IMR-90 (cell line): ENCODE measurements at regions not wholly inside any gene's neighbourhood (a gene's known extent, or its start where the extent isn't known, plus 50 kb on each side); places are given as distances from the start of the nearest gene placed in this dataset.

Experiments
- ATAC-seq: fragments of 200-7000 bp; cut with Tn5 transposase; 2 replicates; pipeline ENCODE4 v1.9.1; 2020; ENCODE audit warnings: low read depth, mild to moderate bottlenecking, moderate library complexity
- BruUV-seq: library from RNA; stranded (reverse); fragments of 400-500 nt; replicated peaks from 2 replicates; lab custom pipeline; 2021; lab: Mats Ljungman, UMichigan
- CTCF ChIA-PET: fragments of 300-600 bp; formaldehyde crosslinking; extraction: SDS; loops from one replicate; lab custom pipeline; 2021; ENCODE audit warnings: antibody characterized with exemption; lab: Yijun Ruan, JAX
- POLR2A ChIA-PET: fragments of 300-600 bp; sonication (Branson Sonifier 250); formaldehyde crosslinking; loops from one replicate; lab custom pipeline; 2022; ENCODE audit warnings: antibody characterized with exemption; ENCODE audit not compliant: unreplicated experiment; lab: Charles Lee
- DNase-seq: peaks from one replicate; pipeline ENCODE4 v3.0.0; 2013
- H2AFZ ChIP-seq: replicated peaks from 2 replicates; pipeline ENCODE3; 2013; ENCODE audit warnings: low read length, mild to moderate bottlenecking; ENCODE audit not compliant: poor library complexity
- H2AK5ac ChIP-seq: 2 replicates; pipeline ENCODE4 v1.6.1; 2013; ENCODE audit warnings: low read depth, low read length, inconsistent platforms
- H2AK9ac ChIP-seq: replicated peaks from 2 replicates; pipeline ENCODE3; 2013; ENCODE audit warnings: mild to moderate bottlenecking, low read depth, low read length, moderate library complexity; ENCODE audit not compliant: poor library complexity
- H2BK120ac ChIP-seq: 2 replicates; pipeline ENCODE4 v1.6.1; 2013; ENCODE audit warnings: low read depth, low read length, inconsistent platforms
- H2BK15ac ChIP-seq: 3 replicates; pipeline ENCODE4 v1.6.1; 2013; ENCODE audit warnings: low read depth, low read length, inconsistent platforms
- H2BK20ac ChIP-seq: 2 replicates; pipeline ENCODE4 v1.6.1; 2013; ENCODE audit warnings: low read depth, mild to moderate bottlenecking, inconsistent platforms, low read length, moderate library complexity
- H2BK5ac ChIP-seq: 2 replicates; pipeline ENCODE4 v1.6.1; 2013; ENCODE audit warnings: mild to moderate bottlenecking, low read depth, low read length, inconsistent platforms; ENCODE audit not compliant: poor library complexity, severe bottlenecking
- H3K14ac ChIP-seq: replicated peaks from 2 replicates; pipeline ENCODE4 v1.6.1; 2013; ENCODE audit warnings: low read depth, low read length, inconsistent platforms
- H3K18ac ChIP-seq: 2 replicates; pipeline ENCODE4 v1.6.1; 2013; ENCODE audit warnings: low read depth, low read length, control low read depth
- H3K23ac ChIP-seq: 2 replicates; pipeline ENCODE4 v1.6.1; 2013; ENCODE audit warnings: low read depth, low read length, inconsistent platforms
- H3K27ac ChIP-seq: 2 replicates; pipeline ENCODE4 v1.5.1; 2013; ENCODE audit warnings: mild to moderate bottlenecking, control low read depth, low read length; ENCODE audit not compliant: insufficient read depth
- H3K27me3 ChIP-seq: 2 replicates; pipeline ENCODE4 v1.6.1; 2013; ENCODE audit warnings: low read length; ENCODE audit not compliant: control insufficient read depth, insufficient read depth
- H3K36me3 ChIP-seq: 2 replicates; pipeline ENCODE4 v1.6.1; 2013; ENCODE audit warnings: low read length, mixed read lengths; ENCODE audit not compliant: control insufficient read depth, insufficient read depth
- H3K4ac ChIP-seq: 2 replicates; pipeline ENCODE4 v1.6.1; 2013; ENCODE audit warnings: low read depth, low read length, inconsistent platforms
- H3K4me1 ChIP-seq: 2 replicates; pipeline ENCODE4 v1.6.1; 2013; ENCODE audit warnings: low read length, mixed read lengths; ENCODE audit not compliant: control insufficient read depth, insufficient read depth
- H3K4me2 ChIP-seq: 2 replicates; pipeline ENCODE4 v1.6.1; 2013; ENCODE audit warnings: low read depth, mild to moderate bottlenecking, control low read depth, low read length, moderate library complexity
- H3K4me3 ChIP-seq: 2 replicates; pipeline ENCODE4 v1.5.1; 2013; ENCODE audit warnings: low read depth, mild to moderate bottlenecking, control low read depth, low read length, moderate library complexity; ENCODE audit not compliant: insufficient read depth
- H3K56ac ChIP-seq: 2 replicates; pipeline ENCODE4 v1.6.1; 2013; ENCODE audit warnings: low read length, inconsistent platforms; ENCODE audit not compliant: insufficient read depth; ENCODE audit errors: extremely low read depth
- H3K79me1 ChIP-seq, 2 experiments: 2 replicates each; pipeline ENCODE4 v1.6.1; 2013; ENCODE audit warnings: low read length in 2 of 2, inconsistent platforms in 1 of 2, low read depth in 1 of 2
- H3K9ac ChIP-seq: 2 replicates; pipeline ENCODE4 v1.6.1; 2013; ENCODE audit warnings: low read depth, low read length, control low read depth
- H3K9me1 ChIP-seq: 2 replicates; pipeline ENCODE4 v1.6.1; 2013; ENCODE audit warnings: low read length, inconsistent platforms; ENCODE audit not compliant: insufficient read depth
- H3K9me3 ChIP-seq: 2 replicates; pipeline ENCODE4 v1.6.1; 2013; ENCODE audit warnings: low read length; ENCODE audit not compliant: control insufficient read depth, insufficient read depth
- H4K20me1 ChIP-seq: 2 replicates; pipeline ENCODE4 v1.6.1; 2013; ENCODE audit warnings: low read length, inconsistent platforms; ENCODE audit not compliant: insufficient read depth
- H4K5ac ChIP-seq: 2 replicates; pipeline ENCODE4 v1.6.1; 2013; ENCODE audit warnings: mild to moderate bottlenecking, low read depth, low read length, control low read depth
- H4K8ac ChIP-seq, 2 experiments: 2 replicates each; pipeline ENCODE4 v1.6.1; 2013; ENCODE audit warnings: low read depth in 2 of 2, low read length in 2 of 2, control low read depth in 1 of 2, inconsistent platforms in 1 of 2
- H4K91ac ChIP-seq: 2 replicates; pipeline ENCODE4 v1.6.1; 2013; ENCODE audit warnings: low read depth, low read length, inconsistent platforms; ENCODE audit not compliant: insufficient read depth
- BHLHE40 ChIP-seq: fragments of 150-350 bp; IDR thresholded peaks from 2 replicates; pipeline ENCODE4 v1.6.1; 2016; ENCODE audit warnings: mild to moderate bottlenecking, low read depth, low read length
- CHD1 ChIP-seq: IDR thresholded peaks from 2 replicates; pipeline ENCODE4 v1.6.1; 2012; ENCODE audit warnings: low read depth, low read length, improper control_type of control experiment
- CTCF ChIP-seq: conservative IDR thresholded peaks from 2 replicates; pipeline ENCODE4 v1.5.1; 2012; ENCODE audit warnings: mild to moderate bottlenecking, low read depth, low read length, improper control_type of control experiment
- ELK1 ChIP-seq: fragments of 150-350 bp; IDR thresholded peaks from 2 replicates; pipeline ENCODE4 v1.6.1; 2016; ENCODE audit warnings: low read depth, mild to moderate bottlenecking, low read length, moderate library complexity, borderline replicate concordance
- FOS ChIP-seq: fragments of 150-350 bp; IDR thresholded peaks from 2 replicates; pipeline ENCODE4 v1.6.1; 2016; ENCODE audit warnings: low read depth, low read length
- MAFK ChIP-seq: IDR thresholded peaks from 2 replicates; pipeline ENCODE4 v1.6.1; 2012; ENCODE audit warnings: low read depth, low read length, improper control_type of control experiment
- MAZ ChIP-seq: IDR thresholded peaks from 2 replicates; pipeline ENCODE4 v1.6.1; 2012; ENCODE audit warnings: low read depth, mild to moderate bottlenecking, low read length, improper control_type of control experiment, moderate library complexity, borderline replicate concordance
- MXI1 ChIP-seq: IDR thresholded peaks from 2 replicates; pipeline ENCODE4 v1.6.1; 2012; ENCODE audit warnings: low read depth, mild to moderate bottlenecking, low read length, moderate library complexity, borderline replicate concordance
- NFE2L2 ChIP-seq: fragments of 150-350 bp; IDR thresholded peaks from 2 replicates; pipeline ENCODE4 v1.6.1; 2016; ENCODE audit warnings: low read depth, mild to moderate bottlenecking, low read length
- POLR2A ChIP-seq: IDR thresholded peaks from 2 replicates; pipeline ENCODE4 v1.6.1; 2012; ENCODE audit warnings: mild to moderate bottlenecking, low read depth, low read length
- RAD21 ChIP-seq: IDR thresholded peaks from 2 replicates; pipeline ENCODE4 v1.6.1; 2012; ENCODE audit warnings: low read length, improper control_type of control experiment
- RCOR1 ChIP-seq: IDR thresholded peaks from 2 replicates; pipeline ENCODE4 v1.6.1; 2012; ENCODE audit warnings: mild to moderate bottlenecking, low read length, improper control_type of control experiment; ENCODE audit not compliant: insufficient replicate concordance
- RFX5 ChIP-seq: IDR thresholded peaks from 2 replicates; pipeline ENCODE4 v1.8.0; 2012; ENCODE audit warnings: low read depth, mild to moderate bottlenecking, low read length, moderate library complexity
- SMC3 ChIP-seq: fragments of 150-350 bp; IDR thresholded peaks from 2 replicates; pipeline ENCODE4 v1.6.1; 2016; ENCODE audit warnings: low read depth, mild to moderate bottlenecking, antibody characterized with exemption, low read length, moderate library complexity
- USF2 ChIP-seq: fragments of 150-350 bp; IDR thresholded peaks from 2 replicates; pipeline ENCODE4 v1.6.1; 2017; ENCODE audit warnings: mild to moderate bottlenecking, antibody characterized with exemption, low read length, low read depth
- WGBS, 2 experiments: methylation state at CpG; one replicate each; pipeline versions ENCODE4 v1.1.5 to v1.1.7; 2013; ENCODE audit warnings: missing lambda C conversion rate in 2 of 2; ENCODE audit not compliant: insufficient read length in 1 of 2; ENCODE audit errors: extremely low coverage in 2 of 2; 5-methylcytosine and 5-hydroxymethylcytosine counted together
- dilution Hi-C: fragments of 300-500 bp; cut with HindIII; formaldehyde crosslinking; loops from one replicate; pipeline ENCODE4 v1.14.3; 2018; ENCODE audit warnings: low sequenced_read_pairs; ENCODE audit not compliant: unreplicated experiment
- in situ Hi-C: fragments of 300-500 bp; cut with MboI; formaldehyde crosslinking; loops from 3 replicates; pipeline ENCODE4 v1.14.3; 2019; ENCODE audit warnings: low sequenced_read_pairs, inconsistent platforms, mixed read lengths
- intact Hi-C: fragments of 100-400 bp; cut with micrococcal nuclease; formaldehyde crosslinking; loops from 2 replicates; pipeline ENCODE4 v1.10.0; 2022

- Histone ChIP-seq H3K27ac (no peak overlapping the region), H4K8ac (no peak overlapping the region), H3K14ac (no peak overlapping the region), H2AK5ac (no peak overlapping the region), H2BK5ac (no peak overlapping the region), H4K91ac (no peak overlapping the region), H3K23ac (no peak overlapping the region), H2BK120ac (no peak overlapping the region), H3K27me3 (peaks cover 80% of the 10 kb centered on the region), H2AFZ (no peak overlapping the region), H3K36me3 (no peaks in the 10 kb centered on the region), H3K18ac (no peak overlapping the region), H4K5ac (no peak overlapping the region), H2BK15ac (no peak overlapping the region), H2AK9ac (no peak overlapping the region), H3K9ac (no peak overlapping the region), H3K4me3 (no peak overlapping the region), H3K79me1 (no peaks in the 10 kb centered on the region), H4K20me1 (no peaks in the 10 kb centered on the region), H3K4me2 (no peak overlapping the region), H3K4ac (no peak overlapping the region), H3K4me1 (no peaks in the 10 kb centered on the region), H3K9me1 (0 out of 2 replicates have a peak, but pooled peaks cover 4% of the 10 kb centered on the region), H3K9me3 (peaks cover 14% of the 10 kb centered on the region), H3K56ac (no peak overlapping the region), H2BK20ac (no peak overlapping the region)
- 84% methylated on average over 3 of the region's 4 CpGs; no CpG with 5 or more reads in 1 of the 2 experiments for WGBS, 2 experiments
- ATAC-seq: no peak
- dilution Hi-C loops (no loop called here), intact Hi-C loops (no loop called here), in situ Hi-C loops (no loop called here)
- ChIA-PET CTCF (no interaction called here), POLR2A (no interaction called here)
- DNase-seq: no peak
- no TSS peak for BruUV-seq
- TF ChIP-seq RCOR1 (no peak), USF2 (no peak), SMC3 (no peak), CTCF (no peak), MAZ (no peak), ELK1 (no peak), CHD1 (no peak), FOS (no peak), RAD21 (no peak), POLR2A (no peak), MXI1 (no peak), NFE2L2 (no peak), RFX5 (no peak), BHLHE40 (no peak), MAFK (no peak)
These were observed 237.6 kb downstream of the TFCP2L1 start for GRCh38 chr2:121047383-121047782.
